Epidermal melanocyte (primary cell): ENCODE measurements at regions not wholly inside any gene's neighbourhood (a gene's known extent, or its start where the extent isn't known, plus 50 kb on each side); places are given as distances from the start of the nearest gene placed in this dataset.
A peak's percentile ranks its signal among the peaks of the same experiment; 100 is the strongest.

Experiments used
- DNase-seq: peaks from one replicate; pipeline ENCODE4 v3.0.0; 2011; ENCODE audit warnings: low spot score; ENCODE audit not compliant: insufficient read length

DNA sequence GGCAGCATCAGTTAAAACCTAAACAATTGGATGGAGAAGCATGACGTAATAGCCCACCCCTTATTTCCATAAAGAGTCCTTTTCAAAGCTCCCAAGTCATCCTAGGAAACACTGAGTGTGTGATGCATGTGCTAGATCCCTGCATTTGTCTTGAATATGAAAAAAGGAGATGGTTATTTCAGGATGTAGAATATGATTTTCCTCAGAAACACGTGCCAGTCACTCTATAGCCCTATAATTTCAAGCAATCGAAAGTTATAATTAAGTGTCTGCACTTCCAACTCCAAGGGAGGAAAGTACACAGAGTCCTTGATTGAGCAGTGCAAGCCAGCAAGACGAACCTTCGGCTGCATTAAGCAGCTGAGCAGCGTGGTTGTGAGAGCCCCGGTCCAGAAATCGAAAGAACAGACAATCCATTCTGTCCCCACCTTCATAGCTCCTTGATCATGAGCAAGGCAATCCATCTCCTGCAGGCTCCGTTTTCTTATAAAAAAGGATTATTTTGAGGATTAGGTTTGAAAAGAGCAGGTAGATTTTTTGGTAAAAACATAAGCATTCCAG lies 287.7 kb downstream of the FBXO15 start:
- DNase-seq = no peak

DNA sequence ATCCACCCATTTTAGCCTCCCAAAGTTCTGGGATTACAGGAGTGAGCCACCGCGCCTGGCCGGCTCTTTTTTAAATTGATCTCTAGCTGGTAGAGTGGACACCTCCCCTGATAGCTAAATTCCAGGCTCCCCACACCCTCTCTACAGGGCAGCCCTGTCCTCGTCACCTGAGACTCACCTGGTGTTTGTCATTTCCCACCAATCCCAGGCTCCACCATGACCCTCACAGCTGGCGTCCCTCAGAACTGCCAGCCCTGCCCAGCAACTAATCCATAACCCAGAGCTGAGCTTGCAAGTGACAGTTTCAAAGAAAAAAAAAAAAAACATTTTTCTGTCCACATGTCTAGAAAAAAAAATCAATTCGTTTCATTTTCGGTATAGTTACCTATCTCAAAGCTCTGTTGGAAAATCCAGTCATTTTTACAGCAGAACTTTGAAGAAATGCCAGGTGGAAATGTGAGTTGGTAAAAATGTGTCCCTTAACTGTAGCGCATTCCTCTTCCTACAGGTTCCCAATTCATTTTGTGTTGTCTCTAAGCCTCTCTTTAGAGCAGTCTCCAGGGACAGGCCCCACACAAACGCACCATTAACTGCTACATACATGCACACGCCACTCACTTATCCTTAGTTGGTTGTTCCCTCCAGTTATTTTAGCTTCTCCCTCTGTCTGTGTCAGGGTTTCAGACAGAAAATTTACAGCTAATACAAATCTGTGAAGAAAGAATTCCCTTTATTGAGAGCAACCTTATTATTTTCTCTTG lies 294.7 kb downstream of the FBXO15 start:
- DNase-seq = no peak

DNA sequence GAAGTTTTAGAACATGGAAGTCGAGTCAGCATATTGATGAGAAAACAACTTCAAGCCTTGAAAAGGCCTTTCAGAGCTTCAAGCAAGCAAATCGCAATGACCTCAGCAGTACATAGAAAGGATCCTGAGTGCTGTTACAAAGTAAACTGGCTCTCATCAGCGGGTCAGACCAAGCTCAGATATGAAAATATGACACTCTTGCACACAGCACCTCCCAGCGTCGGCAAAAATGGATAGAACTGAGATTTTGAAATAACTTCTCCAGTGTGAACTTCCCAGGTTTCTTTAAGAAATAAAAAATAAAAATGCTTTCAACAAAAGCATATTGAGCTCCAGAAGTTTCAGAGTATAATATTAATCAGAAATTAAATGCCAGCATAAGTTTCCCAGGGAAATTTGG lies 296.9 kb downstream of the FBXO15 start:
- DNase-seq = no peak

DNA sequence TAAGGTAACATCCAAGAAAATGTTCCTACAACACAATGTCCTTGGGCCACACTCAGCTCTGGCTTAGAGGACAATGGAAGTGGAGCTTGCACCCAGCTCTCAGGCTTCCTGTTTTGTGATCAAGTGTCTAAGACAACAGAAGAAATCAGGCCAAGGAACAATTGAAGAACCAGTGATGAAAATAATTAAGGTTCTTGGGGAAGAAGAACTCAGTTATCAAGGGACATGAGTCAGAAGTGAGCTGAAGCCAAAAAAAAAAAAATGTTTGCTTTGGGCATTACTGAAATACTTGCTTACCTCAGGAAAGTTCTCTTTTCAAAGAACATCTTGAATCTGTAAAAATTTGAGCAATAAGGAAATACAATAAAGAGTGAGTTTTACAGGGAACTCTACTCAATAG lies 299.0 kb downstream of the FBXO15 start:
- peak; percentile 38 for DNase-seq

DNA sequence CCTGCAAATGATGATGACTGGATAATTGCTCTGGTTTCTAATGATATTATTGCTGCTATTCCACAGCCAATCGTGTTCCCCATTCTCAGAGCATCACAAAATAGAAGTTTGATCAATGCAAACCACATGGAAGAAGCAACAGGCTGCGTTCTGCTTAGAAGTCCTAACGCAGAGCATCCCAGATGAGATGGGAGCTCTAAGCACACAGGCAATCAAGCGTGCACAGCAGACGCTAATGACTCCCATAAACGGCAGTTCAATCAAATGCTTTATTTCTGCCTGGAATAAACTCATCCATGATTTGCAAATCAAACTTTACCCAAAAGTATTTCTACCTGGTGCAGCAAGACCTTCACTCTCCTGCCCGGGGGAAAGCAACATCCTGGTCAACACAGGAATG lies 304.2 kb downstream of the FBXO15 start:
- DNase-seq = no peak

DNA sequence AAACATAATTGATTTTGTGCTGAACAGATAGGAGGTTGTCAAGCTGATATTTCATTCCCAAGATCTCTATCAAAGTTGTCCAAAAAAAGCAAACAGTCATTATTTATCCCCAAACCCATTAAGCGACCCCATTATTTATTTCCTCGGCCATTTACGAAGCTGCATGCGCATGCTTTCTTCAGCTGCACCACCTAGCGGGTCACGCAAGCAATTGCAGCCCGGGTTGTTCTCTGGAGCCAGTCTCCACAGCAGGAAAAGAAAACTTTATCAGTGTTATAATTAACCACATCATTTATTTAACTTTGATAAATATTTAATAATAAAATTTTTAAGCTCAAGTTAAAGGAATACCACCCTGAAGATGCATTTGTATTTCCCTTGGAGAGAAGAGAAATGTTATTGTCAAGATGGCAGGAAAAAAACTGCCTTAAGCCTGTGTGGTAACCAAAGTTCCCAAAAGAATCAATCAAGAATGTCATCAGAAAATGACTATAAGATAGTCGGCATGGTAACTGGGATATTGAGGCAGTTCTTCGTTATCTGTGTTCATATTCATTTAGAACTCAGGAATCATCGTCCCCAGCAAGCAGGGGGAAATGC lies 304.7 kb downstream of the FBXO15 start:
- peak; percentile 37 for DNase-seq

DNA sequence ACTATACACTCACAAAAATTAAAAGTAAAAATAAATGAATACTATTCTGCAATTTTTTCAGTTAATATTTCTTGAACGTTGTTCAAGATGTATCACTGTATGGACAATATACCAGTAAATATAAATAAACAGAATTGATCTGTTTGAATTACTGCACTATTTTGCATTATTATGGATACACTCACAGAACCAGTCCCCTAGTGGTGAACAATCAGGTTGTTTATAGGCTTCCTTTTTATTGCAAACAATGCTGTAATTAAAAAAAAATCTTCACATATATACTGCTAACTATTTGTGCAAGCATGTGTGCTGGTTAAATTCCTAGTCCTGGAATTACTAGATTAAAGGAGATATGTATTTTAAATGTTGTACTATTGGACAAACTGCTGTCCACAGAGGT lies 306.0 kb downstream of the FBXO15 start:
- DNase-seq = no peak

DNA sequence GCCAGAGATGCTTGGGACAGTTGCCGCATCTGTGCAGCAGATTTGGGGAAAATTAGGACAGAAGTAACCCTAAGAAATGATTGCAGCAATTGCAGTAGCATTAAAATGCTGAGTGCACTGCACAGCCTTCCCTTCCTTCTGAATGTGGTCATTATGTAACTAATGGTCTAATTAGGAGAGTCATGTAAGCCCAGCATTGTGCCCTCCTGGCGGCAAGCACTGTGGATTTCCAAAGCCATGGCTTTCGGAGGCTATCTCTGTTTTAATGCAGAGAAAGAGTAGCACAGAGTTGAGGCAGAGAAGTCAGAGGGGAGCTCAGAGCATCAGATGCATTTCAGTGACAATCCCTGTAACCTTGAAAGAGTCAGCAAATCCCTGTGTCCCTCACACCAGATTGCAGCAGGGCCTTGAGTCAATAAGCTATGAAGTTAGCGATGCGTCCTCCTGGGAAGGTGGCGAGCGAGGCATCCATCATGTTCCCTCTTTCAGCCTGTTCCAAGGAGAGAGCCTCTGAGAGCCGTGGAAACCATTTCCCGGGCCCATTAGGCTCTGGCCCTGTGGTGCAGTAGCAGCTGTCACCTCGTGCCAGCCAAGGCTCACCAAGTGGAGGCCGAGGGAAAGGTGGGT lies 307.2 kb downstream of the FBXO15 start:
- no peak for DNase-seq

DNA sequence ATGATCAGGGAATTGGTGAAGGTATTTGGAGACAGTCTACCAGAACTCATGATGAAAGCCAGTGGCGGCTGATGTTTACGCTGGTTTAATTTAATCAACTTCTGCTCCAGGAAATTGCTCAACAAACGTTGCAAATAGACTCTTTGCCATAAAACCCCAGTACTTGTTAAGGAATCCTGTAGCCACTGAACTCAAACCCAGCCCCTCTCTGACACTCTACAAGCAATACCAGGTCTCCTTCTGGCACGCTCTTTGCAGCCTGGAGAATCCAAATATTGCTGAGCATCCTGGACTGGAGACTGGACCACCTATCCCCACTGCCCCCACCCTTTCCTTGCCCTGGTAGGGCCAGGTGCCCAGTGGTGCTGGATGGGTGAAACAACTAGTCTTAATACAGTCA lies 308.2 kb downstream of the FBXO15 start:
- DNase-seq = no peak

DNA sequence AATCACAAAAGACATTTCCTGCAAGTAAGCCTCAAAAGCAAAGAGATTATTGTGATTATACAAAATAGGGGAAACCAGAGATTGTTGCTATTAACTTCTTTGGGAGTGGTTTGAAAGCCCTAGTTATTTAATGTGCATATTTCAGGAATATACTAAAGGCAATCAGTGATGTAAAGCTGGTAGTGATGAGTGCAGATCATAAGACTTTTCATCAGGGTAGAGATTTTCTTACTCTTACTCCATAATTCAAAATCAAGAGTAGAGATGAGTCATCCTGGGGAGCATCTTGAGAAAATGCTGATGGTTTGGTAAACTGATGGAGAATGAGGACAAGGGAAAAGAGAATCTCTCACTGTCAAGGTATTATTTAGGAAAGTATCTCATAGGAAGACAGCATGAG lies 309.5 kb downstream of the FBXO15 start:
- no peak for DNase-seq

DNA sequence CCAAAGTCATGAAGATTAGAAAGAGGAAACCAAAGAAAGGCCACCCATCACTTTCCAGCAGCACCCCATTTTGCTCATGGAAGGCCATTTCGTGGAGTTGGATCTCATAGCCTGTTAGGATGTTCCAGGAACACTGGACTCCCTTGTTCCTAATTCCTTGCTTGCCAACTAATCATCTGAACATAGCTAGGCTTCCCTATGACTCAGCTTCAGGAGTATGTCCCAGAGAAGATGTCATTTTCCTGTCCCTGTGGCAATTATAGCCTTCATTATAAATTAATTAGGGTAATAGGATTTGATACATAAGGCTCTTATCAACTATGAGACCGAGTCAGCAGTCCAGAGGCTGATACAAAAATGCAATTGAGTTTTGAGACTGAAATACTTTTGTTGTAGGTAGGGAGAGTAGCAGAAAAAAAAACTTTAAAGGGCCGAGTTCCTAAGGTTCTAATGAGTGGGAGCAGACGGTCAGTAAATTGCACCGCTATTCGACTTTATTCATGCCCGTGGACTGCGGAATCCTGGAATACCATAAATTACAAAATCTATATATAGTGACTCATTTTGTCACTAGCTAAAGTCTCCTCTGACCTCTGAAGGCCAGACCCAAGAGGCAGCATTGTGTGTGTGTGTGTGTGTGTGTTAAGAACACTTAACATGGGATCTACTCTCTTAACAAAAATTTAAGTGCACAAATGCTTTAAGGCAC lies 311.8 kb downstream of the FBXO15 start:
- no peak for DNase-seq

DNA sequence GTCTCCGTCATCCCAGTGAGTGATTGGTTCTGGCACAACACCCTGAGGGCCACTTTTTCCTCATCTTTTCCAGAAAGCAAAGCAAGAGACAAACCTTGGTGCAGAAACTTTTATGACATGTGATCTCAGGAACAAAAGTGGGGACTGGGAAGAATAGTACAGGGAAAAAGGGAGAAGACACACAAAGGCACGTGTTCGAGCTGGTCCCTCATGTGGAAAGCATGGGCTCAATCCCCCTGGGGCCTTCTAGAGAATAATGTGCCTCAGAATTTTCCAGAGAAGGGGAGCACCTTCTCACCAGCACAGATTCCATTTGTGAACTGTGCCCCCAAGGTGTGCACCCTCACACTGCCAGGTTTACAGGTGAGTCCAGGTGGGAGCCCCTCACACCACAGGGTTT lies 312.6 kb downstream of the FBXO15 start:
- no peak for DNase-seq

DNA sequence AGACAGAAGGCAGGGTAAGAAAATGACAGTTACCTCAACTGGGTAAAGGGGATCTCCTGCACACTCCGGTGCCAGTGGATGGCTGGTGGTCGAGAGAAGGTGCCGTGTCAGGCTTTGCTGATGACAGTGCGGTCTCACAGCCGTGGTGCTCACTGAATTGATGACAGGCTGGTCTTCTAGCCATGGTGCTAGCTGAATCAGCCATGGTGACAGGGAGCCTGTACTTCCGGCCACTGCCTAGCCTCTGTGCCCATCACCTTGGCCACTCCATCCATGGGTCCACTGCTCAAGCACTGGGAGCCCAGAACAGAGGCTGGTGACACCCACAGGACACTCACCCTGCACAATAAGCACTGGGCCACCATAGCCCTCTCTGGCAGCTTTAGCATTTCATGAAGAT lies 315.9 kb downstream of the FBXO15 start:
- DNase-seq = no peak

DNA sequence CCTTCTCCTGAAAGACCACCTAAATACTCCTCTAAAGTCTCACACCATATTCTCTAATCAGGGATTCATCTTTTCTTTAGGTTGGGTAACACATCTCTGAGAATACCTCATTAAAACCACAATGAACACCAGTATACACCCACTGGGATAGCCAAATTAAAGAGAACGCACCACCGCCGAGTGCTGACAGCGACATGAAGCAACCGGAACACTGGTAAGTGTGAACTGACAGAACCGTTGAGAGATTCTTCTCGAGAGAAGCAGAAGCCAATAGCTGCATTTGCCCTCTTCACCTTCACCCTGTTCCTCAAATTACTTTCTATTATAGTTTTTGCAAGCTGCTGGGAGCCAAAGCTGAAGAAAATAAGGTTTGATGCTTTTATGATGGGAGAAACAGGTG lies 318.5 kb downstream of the FBXO15 start:
- no peak for DNase-seq

DNA sequence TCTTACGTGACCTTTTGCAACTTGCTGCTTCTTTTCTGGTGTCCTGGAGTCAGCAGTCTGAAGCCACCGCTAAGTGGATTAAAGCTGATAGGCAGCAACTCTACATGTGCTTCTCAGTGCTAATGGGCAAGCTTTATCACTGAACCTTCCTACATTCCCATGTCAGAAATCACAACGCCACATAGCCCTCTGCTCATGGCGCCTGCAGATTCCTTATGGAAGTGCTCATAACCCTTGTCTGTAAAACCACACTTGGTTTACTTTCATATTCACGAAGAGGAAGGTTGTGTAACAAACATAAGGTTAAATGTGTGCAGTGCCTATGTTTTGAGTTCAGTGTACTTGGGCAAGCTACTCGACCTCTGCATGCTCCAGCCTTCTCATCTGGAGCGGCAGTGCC lies 319.8 kb downstream of the FBXO15 start:
- DNase-seq = no peak

DNA sequence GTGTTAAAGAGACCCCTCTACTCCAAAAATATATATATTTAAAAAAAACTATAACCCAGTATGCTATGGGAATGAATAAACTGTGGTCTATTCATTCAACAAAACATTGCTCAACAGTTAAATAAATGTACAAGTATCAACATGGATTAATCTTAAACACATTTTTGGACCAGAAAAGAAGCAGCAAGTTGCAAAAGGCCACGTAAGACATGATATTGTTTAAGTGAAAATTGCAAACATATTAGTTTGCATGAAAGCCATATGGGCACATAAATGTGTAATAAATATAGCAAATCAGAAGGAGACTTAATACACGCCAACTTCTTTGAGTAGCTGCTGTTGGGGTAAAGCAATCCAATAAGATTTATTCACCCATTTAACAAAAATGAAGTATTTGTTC lies 321.5 kb downstream of the FBXO15 start:
- no peak for DNase-seq

DNA sequence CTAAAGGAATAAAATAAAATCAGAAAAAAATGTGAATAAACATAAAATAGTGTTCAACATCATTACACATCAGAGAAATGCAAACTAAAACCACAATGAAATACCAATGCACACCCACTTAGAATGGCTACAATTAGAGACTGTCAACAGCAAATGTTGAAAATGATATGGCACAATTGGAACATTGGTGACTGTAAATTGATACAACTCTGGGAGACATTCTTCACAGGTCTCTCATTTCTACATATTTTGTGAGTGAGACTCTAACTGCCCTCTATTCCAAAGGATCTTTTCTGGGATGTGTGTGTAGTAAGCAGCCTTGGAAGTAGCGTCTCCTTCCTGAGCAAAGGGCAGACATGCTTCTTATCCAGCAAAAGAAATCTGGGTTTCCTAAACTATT lies 323.0 kb downstream of the FBXO15 start:
- DNase-seq = no peak

DNA sequence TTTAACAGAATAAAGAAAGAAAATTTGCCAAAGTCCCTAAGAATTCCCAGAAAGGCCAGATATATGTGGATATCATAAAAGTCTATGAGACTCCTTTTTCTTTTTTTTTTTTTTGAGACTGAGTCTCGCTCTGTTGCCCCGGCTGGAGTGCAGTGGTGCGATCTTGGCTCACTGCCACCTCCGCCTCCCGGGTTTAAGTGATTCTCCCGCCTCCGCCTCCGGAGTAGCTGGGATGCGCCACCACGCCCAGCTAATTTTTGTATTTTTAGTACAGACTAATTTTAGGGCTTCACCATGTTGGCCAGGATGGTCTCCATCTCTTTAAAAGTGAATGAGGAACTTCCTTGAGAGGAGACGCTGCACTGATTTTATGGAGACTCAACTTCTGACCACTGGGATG lies 335.2 kb downstream of the FBXO15 start:
- no peak for DNase-seq

DNA sequence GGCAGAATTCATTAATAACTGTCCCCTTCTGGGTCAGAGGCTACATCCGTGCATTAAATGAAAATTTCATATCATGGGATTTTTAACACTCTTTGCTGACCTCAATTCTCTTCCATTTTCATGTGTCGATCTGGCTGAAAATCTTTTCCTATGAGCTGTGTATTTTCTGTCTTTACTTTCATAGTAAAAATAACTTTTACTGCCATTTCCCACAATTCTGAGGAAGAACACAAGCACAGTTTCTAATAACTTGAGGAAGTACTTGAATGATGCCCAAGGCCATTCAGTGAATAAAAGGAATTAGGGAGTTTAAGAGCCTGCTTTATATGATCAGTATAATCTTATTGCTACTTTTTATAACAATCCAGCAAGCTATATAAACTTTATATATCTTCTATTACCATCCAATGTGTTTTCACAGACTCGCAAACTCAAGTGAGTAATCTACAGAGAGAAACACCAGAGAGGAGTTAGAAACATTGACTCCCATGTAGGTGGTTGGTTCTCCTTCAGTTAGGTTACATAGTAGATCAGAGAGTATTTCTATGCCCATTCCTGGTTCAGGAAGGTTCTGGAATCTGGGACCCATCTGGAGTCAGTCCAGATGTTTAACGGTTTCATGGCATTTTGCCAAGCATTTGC lies 340.0 kb downstream of the FBXO15 start:
- no peak for DNase-seq

DNA sequence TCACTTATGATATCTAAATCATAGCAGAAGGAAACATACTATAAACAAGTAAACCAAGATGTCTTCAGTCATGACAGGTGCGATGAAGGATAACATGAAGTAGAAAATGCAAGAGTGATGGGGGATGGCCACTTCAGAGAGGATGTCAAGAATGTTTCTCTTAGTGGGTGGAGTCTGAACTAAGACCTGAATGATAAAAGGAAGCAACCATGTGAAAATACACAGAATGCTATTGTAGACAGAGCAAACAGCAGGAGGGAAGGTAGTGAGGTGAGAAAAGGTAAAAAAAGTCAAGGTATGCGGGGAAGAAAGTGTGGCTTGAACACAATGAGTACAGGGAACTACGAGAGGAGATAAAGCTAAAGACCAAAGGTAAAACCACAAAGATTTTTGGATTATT lies 341.6 kb downstream of the FBXO15 start:
- no peak for DNase-seq

DNA sequence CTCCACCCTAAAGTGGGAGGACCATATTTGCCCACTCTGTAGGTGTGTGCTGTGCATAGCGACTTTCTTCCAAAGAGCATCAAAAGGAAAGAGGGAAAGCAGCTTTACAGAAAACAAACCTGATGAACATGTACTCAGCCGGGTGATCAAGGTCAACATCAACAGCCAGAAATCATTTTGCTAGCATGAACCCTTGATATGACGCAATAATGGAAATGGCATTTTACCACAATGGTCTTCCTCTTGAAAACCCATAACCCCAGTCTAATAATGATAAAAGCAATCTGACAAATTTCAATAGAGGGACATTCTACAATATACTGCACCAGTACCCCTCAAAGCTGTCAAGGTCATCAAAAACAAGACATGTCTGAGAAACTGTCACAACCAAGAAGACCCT lies 350.2 kb downstream of the FBXO15 start:
- DNase-seq = no peak

DNA sequence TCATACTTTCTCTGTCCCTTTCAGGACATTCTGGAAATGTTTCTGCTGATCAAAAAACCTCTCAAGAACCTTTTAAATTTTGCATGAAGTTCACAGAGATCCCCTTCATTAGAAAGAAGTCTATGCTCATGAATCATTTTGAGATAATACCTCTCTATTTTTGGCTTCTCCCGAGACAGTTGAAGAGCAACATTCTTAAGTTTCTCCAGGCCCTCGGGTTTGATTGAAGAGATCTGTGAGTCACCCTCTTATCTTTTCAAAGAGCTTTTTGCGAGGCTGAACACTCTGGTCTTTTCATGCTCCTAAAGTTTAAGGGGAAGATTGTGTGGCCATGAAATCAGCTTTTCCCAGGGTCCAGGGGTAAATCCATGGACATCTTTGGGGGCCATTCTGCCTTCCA lies 354.2 kb downstream of the FBXO15 start:
- DNase-seq = no peak
